Nephron progenitor cell (in vitro differentiated cells): ENCODE measurements at regions not wholly inside any gene's neighbourhood (a gene's known extent, or its start where the extent isn't known, plus 50 kb on each side); places are given as distances from the start of the nearest gene placed in this dataset.
A peak's percentile ranks its signal among the peaks of the same experiment; 100 is the strongest.
"Not testable (repeated sequence)": the region's sequence is repeated elsewhere in the genome, so short reads cannot be mapped to it uniquely, and the experiment has no call there.

Experiments used
- DNase-seq: peaks from one replicate; pipeline ENCODE4 v3.0.0; 2021
- H3K27ac Mint-ChIP-seq: 2 replicates; pipeline ENCODE4 v1.8.0; 2021; ENCODE audit warnings: mild to moderate bottlenecking, moderate library complexity, mixed read lengths
- H3K27me3 Mint-ChIP-seq: 2 replicates; pipeline ENCODE4 v1.8.0; 2021; ENCODE audit warnings: mild to moderate bottlenecking, low read depth, mixed read lengths; ENCODE audit not compliant: poor library complexity
- H3K36me3 Mint-ChIP-seq: 2 replicates; pipeline ENCODE4 v1.8.0; 2021; ENCODE audit warnings: low read depth, mixed read lengths
- H3K4me1 Mint-ChIP-seq: 2 replicates; pipeline ENCODE4 v1.8.0; 2021; ENCODE audit warnings: mixed read lengths
- H3K4me3 Mint-ChIP-seq: 2 replicates; pipeline ENCODE4 v1.8.0; 2021; ENCODE audit warnings: mild to moderate bottlenecking, moderate library complexity, mixed read lengths
- H3K9me3 Mint-ChIP-seq: 2 replicates; pipeline ENCODE4 v1.8.0; 2021; ENCODE audit warnings: mild to moderate bottlenecking, moderate library complexity, mixed read lengths
- CTCF ChIP-seq: fragments of 200-600 bp; sonication (generic); IDR thresholded peaks from 2 replicates; pipeline ENCODE4 v1.5.0; 2021; ENCODE audit warnings: antibody characterized with exemption

GRCh38 chr4:112708772-112709171 is 71.8 kb downstream of the LARP7 start:
- Mint-ChIP-seq H3K4me3 (no peak overlapping the region), H3K27me3 (peaks cover 36% of the 10 kb centered on the region), H3K9me3 (no peaks in the 10 kb centered on the region), H3K4me1 (peaks cover 23% of the 10 kb centered on the region), H3K36me3 (no peaks in the 10 kb centered on the region), H3K27ac (no peak overlapping the region)
- no peak for TF ChIP-seq CTCF
- no peak for DNase-seq

GRCh38 chr4:112714922-112715901 is 78.3 kb downstream of the LARP7 start:
- H3K27ac Mint-ChIP-seq: peak overlapping the region; percentile 29
- no peak overlapping the region for H3K4me3 Mint-ChIP-seq
- no peak for DNase-seq
- H3K36me3 Mint-ChIP-seq: no peaks in the 10 kb centered on the region
- H3K27me3 Mint-ChIP-seq: peaks cover 2% of the 10 kb centered on the region
- H3K9me3 Mint-ChIP-seq: no peaks in the 10 kb centered on the region
- no peaks in the 10 kb centered on the region for H3K4me1 Mint-ChIP-seq
- TF ChIP-seq CTCF: no peak

- Mint-ChIP-seq H3K27ac (no peak overlapping the region), H3K27me3 (peaks cover 3% of the 10 kb centered on the region), H3K4me1 (no peaks in the 10 kb centered on the region), H3K36me3 (no peaks in the 10 kb centered on the region), H3K9me3 (no peaks in the 10 kb centered on the region), H3K4me3 (no peak overlapping the region)
- no peak for DNase-seq
- no peak for TF ChIP-seq CTCF
Observed at GRCh38 chr4:112717856-112718255, 80.9 kb downstream of the LARP7 start.

- Mint-ChIP-seq H3K27ac (no peak overlapping the region), H3K9me3 (no peaks in the 10 kb centered on the region), H3K4me3 (no peak overlapping the region), H3K36me3 (no peaks in the 10 kb centered on the region), H3K4me1 (no peaks in the 10 kb centered on the region), H3K27me3 (peaks cover 3% of the 10 kb centered on the region)
- DNase-seq: no peak
- no peak for TF ChIP-seq CTCF
Observed at GRCh38 chr4:112721627-112722026, 84.7 kb downstream of the LARP7 start.

GRCh38 chr4:112726041-112726440 is 89.1 kb downstream of the LARP7 start:
- no peak for DNase-seq

GRCh38 chr4:112727728-112728127 is 90.8 kb downstream of the LARP7 start:
- H3K27me3 Mint-ChIP-seq, H3K4me3 Mint-ChIP-seq, DNase-seq, H3K9me3 Mint-ChIP-seq, H3K36me3 Mint-ChIP-seq, H3K27ac Mint-ChIP-seq, H3K4me1 Mint-ChIP-seq: not testable (repeated sequence)

More at GRCh38 chr4:112726041-112726440, 89.1 kb downstream of the LARP7 start:
- Mint-ChIP-seq H3K4me1 (no peaks in the 10 kb centered on the region), H3K9me3 (peaks cover 4% of the 10 kb centered on the region), H3K27me3 (no peaks in the 10 kb centered on the region), H3K4me3 (no peak overlapping the region), H3K27ac (no peak overlapping the region), H3K36me3 (no peaks in the 10 kb centered on the region)
- no peak for TF ChIP-seq CTCF
